Astrocyte of the cerebellum (primary cell): ENCODE measurements at regions not wholly inside any gene's neighbourhood (a gene's known extent, or its start where the extent isn't known, plus 50 kb on each side); places are given as distances from the start of the nearest gene placed in this dataset.

Experiments used
- DNase-seq: peaks from one replicate; pipeline ENCODE4 v3.0.0-alpha.2; 2011; ENCODE audit warnings: low read depth
- H3K4me3 ChIP-seq: 2 replicates; pipeline ENCODE4 v1.5.1; 2011; ENCODE audit warnings: mild to moderate bottlenecking, low read depth, low read length, moderate library complexity
- in situ Hi-C: cut with HindIII; loops from 2 replicates; pipeline ENCODE4 v1.10.0; 2017; ENCODE audit warnings: low sequenced_read_pairs
- TF ChIP-seq, protein P1 (sequence below): IDR thresholded peaks from 2 replicates; pipeline ENCODE4 v1.5.1; 2012; ENCODE audit warnings: low read length, low read depth, moderate library complexity, mild to moderate bottlenecking; ENCODE audit errors: missing control alignments

DNA sequence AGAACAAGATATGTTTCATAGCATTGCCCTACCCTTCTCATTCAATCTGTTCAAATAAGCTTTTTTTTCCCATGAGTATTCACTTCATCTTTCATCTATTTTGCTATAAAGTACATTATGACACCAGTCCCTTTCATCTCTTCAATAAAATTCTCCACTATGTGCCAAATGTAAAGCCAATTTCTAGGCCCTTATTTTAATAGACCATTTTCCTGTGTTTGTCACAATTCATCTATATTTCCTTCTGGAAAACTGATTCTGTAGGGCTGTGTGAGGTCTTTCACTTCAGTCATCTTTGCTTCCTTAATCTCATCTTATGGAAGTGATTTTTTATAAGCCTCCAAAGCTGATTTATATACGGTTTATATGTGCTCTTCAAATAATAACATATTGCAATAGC is 992.4 kb upstream of the EYS start:
- in situ Hi-C loops = no loop called here
- no peak for DNase-seq
- TF ChIP-seq, protein P1, sequence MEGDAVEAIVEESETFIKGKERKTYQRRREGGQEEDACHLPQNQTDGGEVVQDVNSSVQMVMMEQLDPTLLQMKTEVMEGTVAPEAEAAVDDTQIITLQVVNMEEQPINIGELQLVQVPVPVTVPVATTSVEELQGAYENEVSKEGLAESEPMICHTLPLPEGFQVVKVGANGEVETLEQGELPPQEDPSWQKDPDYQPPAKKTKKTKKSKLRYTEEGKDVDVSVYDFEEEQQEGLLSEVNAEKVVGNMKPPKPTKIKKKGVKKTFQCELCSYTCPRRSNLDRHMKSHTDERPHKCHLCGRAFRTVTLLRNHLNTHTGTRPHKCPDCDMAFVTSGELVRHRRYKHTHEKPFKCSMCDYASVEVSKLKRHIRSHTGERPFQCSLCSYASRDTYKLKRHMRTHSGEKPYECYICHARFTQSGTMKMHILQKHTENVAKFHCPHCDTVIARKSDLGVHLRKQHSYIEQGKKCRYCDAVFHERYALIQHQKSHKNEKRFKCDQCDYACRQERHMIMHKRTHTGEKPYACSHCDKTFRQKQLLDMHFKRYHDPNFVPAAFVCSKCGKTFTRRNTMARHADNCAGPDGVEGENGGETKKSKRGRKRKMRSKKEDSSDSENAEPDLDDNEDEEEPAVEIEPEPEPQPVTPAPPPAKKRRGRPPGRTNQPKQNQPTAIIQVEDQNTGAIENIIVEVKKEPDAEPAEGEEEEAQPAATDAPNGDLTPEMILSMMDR = no peak
- no peak overlapping the region for H3K4me3 ChIP-seq

DNA sequence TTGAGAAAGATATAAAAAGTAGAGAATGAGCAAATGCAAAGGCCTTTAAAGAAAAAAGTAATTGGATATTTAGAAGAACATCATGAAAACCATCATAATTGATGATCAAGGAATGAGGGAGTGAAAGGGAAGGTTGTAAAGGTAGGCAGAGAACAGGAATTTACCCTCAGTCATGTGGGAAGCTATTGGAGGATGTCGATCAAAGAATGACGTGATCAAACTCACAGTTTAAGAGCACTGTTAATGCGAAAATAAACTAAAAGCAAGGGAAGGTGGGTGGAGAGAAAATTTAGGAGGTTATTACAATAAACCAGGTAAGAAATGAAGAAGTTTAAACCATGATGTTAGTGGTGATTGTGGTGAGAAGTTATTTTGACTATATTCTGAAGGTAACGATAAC is 982.6 kb upstream of the EYS start:
- TF ChIP-seq, protein P1 = no peak
- H3K4me3 ChIP-seq = no peak overlapping the region
- in situ Hi-C loops = no loop called here
- DNase-seq = no peak

DNA sequence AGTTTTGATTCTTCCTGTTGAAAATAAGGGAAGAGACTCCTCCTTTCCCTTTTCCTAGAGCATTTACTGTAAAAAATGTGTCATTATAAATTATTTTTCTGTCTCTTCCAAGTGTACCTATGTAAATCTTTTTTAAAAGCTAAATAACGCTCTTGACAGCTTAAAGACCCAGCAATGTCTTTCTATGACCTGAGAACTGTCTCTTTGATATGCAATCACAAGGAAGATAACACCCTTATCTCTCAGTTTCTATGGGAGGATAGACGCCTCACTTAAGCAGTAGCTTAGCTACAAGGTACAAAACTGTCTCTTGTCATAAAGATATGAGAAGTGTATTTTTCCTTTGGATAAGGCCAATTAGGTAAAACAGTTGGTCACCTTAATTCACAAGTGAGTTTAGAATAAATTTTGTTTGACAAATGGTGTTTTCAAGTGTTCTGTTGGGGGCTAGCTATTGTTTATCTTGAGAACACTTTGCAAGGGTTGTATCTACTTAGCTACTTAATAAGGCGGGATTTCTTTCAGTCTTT is 980.6 kb upstream of the EYS start:
- in situ Hi-C loops = no loop called here
- TF ChIP-seq, protein P1 = no peak
- no peak overlapping the region for H3K4me3 ChIP-seq
- DNase-seq = no peak

DNA sequence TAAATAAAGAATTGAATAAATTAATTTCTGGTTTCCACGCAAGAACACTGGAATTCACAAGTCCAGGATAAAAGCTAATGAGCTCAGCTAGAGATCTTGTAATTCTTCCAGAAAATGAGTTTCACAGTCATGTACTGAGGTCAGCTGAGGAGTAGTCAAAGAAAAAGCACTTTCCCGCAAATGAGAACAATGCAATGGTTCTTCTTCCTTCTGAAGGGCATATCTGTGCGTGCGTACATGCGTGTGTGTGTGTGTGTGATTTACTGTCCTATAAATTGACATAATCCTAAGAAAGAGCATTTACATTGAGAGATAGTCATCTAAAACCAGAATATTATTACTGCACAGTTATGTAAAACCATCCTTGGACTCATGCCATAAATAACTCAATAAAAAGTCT is 968.9 kb upstream of the EYS start:
- TF ChIP-seq, protein P1 = no peak
- in situ Hi-C loops = no loop called here
- no peak overlapping the region for H3K4me3 ChIP-seq
- no peak for DNase-seq

DNA sequence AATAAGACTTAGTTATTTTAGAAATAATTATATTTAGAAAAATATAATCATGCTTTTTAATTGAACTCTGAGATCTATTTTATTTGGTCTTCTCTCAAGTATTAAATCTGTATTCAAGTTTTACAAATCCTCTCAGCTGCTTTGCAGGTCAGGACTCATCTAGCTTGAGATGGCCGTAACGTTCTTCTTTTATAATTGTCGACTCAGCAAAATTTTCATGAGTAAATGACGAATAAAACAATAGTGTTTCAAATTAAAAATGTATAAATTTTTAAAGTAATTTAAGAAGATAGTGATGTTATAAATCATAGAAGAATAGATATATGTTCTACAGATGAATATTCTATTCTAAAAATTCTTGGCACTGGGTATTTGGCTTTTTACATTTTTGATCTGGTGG is 957.1 kb upstream of the EYS start:
- TF ChIP-seq, protein P1 = no peak
- DNase-seq = no peak
- in situ Hi-C loops = no loop called here
- H3K4me3 ChIP-seq = no peak overlapping the region

DNA sequence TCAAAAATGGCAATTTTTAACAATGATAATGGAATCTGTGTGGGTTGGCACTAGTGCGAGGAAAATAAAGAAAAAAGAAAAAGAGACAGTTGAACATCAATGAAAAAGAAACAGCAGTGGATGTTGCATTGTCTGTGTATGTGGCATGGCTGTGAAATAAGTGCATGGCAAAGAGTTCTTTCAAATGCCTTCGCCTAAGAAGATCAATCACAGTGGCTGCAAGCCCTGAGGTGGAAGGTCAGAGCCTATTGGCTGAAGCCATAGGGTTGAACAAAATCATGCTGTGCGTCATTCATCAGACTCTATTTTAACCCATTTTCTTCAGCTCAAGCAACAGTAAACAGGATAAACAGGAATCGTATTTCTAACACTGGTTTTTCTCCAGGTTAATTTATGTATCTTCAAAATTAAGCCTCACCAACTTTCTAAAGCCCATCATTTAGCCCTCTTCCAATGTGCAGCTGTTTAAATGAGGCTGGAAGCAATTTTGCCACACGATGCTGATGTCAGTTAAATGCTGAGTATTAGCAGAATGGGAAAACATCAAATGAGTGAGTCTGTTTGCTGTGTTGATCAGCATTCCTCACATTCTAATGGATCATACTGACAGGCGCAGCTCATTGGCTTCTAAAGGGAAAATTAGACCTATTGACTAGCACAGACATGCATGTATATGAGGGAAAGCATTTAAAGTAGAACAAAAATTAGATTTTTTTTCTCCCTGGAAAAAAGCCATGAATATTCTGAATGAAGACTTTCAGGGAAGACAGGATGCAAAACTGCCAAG is 955.9 kb upstream of the EYS start:
- no peak overlapping the region for H3K4me3 ChIP-seq
- TF ChIP-seq, protein P1 = no peak
- in situ Hi-C loops = no loop called here
- no peak for DNase-seq
